Fibroblast of skin of abdomen (primary cell): ENCODE measurements at regions not wholly inside any gene's neighbourhood (a gene's known extent, or its start where the extent isn't known, plus 50 kb on each side); places are given as distances from the start of the nearest gene placed in this dataset.
"Not testable (repeated sequence)": the region's sequence is repeated elsewhere in the genome, so short reads cannot be mapped to it uniquely, and the experiment has no call there.

Source experiments
- DNase-seq: peaks from one replicate; pipeline ENCODE4 v3.0.0-alpha.2; 2013

- DNase-seq, result no peak
These were observed 312.8 kb upstream of the MDGA2 start for GRCh38 chr14:47988175-47988574.

GRCh38 chr14:47978871-47979270 lies 303.5 kb upstream of the MDGA2 start:
- no peak for DNase-seq

- DNase-seq, result no peak
These were observed 300.7 kb upstream of the MDGA2 start for GRCh38 chr14:47976139-47976538.

GRCh38 chr14:47966076-47966810 lies 290.8 kb upstream of the MDGA2 start:
- DNase-seq, result no peak

GRCh38 chr14:47961634-47962033 lies 286.2 kb upstream of the MDGA2 start:
- no peak for DNase-seq

- DNase-seq, result no peak
These were observed 284.3 kb upstream of the MDGA2 start for GRCh38 chr14:47959740-47960139.

- DNase-seq, result no peak
These were observed 273.6 kb upstream of the MDGA2 start for GRCh38 chr14:47949006-47949405.

GRCh38 chr14:47935332-47935731 lies 259.9 kb upstream of the MDGA2 start:
- no peak for DNase-seq

GRCh38 chr14:47929334-47929733 lies 253.9 kb upstream of the MDGA2 start:
- DNase-seq, result no peak

GRCh38 chr14:47921133-47921532 lies 245.7 kb upstream of the MDGA2 start:
- no peak for DNase-seq

GRCh38 chr14:47919997-47920396 lies 244.6 kb upstream of the MDGA2 start:
- DNase-seq, result no peak

GRCh38 chr14:47919334-47919846 lies 244.0 kb upstream of the MDGA2 start:
- DNase-seq, result no peak

GRCh38 chr14:47917344-47917954 lies 242.0 kb upstream of the MDGA2 start:
- DNase-seq, result no peak

- not testable (repeated sequence) for DNase-seq
These were observed 225.7 kb upstream of the MDGA2 start for GRCh38 chr14:47901141-47901540.

GRCh38 chr14:47899685-47900084 lies 224.3 kb upstream of the MDGA2 start:
- no peak for DNase-seq

GRCh38 chr14:47874350-47874749 lies 198.9 kb upstream of the MDGA2 start:
- DNase-seq, result no peak

- no peak for DNase-seq
These were observed 197.2 kb upstream of the MDGA2 start for GRCh38 chr14:47872588-47872987.

- no peak for DNase-seq
These were observed 188.0 kb upstream of the MDGA2 start for GRCh38 chr14:47863441-47863840.

GRCh38 chr14:47857646-47858045 lies 182.2 kb upstream of the MDGA2 start:
- DNase-seq, result no peak

- no peak for DNase-seq
These were observed 176.9 kb upstream of the MDGA2 start for GRCh38 chr14:47852278-47852677.

- no peak for DNase-seq
These were observed 170.6 kb upstream of the MDGA2 start for GRCh38 chr14:47846008-47846407.

GRCh38 chr14:47843236-47843635 lies 167.8 kb upstream of the MDGA2 start:
- DNase-seq, result no peak

- DNase-seq, result no peak
These were observed 157.6 kb upstream of the MDGA2 start for GRCh38 chr14:47833011-47833410.

GRCh38 chr14:47826809-47827208 lies 151.4 kb upstream of the MDGA2 start:
- DNase-seq, result no peak
